Stomach (tissue), 4 donors: ENCODE measurements at regions not wholly inside any gene's neighbourhood (a gene's known extent, or its start where the extent isn't known, plus 50 kb on each side); places are given as distances from the start of the nearest gene placed in this dataset.

Source experiments
- EP300 ChIP-seq: sonication (generic); formaldehyde crosslinking; IDR thresholded peaks from one replicate; pipeline ENCODE4 v1.6.1; 2017; ENCODE audit warnings: antibody characterized with exemption
- POLR2A ChIP-seq, 4 donors: fragments of 450-650 bp; IDR thresholded peaks; one replicate each; pipeline ENCODE4 v1.6.1; 2016; ENCODE audit warnings: antibody characterized with exemption in 4 of 4, control low read depth in 2 of 4, mild to moderate bottlenecking in 1 of 4, moderate library complexity in 1 of 4
- POLR2AphosphoS5 ChIP-seq, 3 donors: sonication (generic); formaldehyde crosslinking; IDR thresholded peaks; one replicate each; pipeline ENCODE4 v1.6.1; 2016; ENCODE audit warnings: antibody characterized with exemption in 3 of 3
- TF ChIP-seq, protein P1 (sequence below), 7 experiments: fragments of 450-650 bp in 4 of 7; fragments of 200-600 bp in 3 of 7; sonication (generic) in 3 of 7; IDR thresholded peaks; one replicate each; pipeline ENCODE4 v1.5.1; 2016 to 2019; ENCODE audit warnings: antibody characterized with exemption in 7 of 7, control low read depth in 2 of 7, mild to moderate bottlenecking in 1 of 7

DNA sequence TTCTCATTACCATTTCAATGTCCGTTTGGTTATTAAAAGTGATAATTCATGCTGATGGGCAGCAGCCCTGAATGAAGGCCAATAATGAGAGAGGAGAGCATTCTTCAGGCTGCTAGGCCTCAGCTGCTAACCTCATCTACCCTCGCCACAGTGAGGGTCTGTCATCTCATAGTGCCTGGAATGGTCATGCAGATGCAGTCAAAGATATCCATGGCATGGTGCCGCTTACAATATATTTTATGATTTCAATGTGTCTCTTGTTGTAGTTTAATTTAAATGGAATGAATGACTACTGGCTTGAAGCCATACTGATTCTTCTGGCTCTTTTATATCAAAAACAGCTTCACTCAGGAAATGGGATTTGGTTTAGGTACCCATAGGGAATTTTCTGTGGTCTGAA lies 126.9 kb downstream of the SLC16A9 start:
- TF ChIP-seq, protein P1, sequence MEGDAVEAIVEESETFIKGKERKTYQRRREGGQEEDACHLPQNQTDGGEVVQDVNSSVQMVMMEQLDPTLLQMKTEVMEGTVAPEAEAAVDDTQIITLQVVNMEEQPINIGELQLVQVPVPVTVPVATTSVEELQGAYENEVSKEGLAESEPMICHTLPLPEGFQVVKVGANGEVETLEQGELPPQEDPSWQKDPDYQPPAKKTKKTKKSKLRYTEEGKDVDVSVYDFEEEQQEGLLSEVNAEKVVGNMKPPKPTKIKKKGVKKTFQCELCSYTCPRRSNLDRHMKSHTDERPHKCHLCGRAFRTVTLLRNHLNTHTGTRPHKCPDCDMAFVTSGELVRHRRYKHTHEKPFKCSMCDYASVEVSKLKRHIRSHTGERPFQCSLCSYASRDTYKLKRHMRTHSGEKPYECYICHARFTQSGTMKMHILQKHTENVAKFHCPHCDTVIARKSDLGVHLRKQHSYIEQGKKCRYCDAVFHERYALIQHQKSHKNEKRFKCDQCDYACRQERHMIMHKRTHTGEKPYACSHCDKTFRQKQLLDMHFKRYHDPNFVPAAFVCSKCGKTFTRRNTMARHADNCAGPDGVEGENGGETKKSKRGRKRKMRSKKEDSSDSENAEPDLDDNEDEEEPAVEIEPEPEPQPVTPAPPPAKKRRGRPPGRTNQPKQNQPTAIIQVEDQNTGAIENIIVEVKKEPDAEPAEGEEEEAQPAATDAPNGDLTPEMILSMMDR (IDR thresholded peaks at IDR 0.05) = no peak
- TF ChIP-seq POLR2A (IDR thresholded peaks at IDR 0.05) = no peak
- no peak for TF ChIP-seq EP300
- TF ChIP-seq POLR2AphosphoS5 (IDR thresholded peaks at IDR 0.05) = no peak
